ENCODE measurements at regions not wholly inside any gene's neighbourhood (a gene's known extent, or its start where the extent isn't known, plus 50 kb on each side); places are given as distances from the start of the nearest gene placed in this dataset.
"Not testable (repeated sequence)": the region's sequence is repeated elsewhere in the genome, so short reads cannot be mapped to it uniquely, and the experiment has no call there.

DNA sequence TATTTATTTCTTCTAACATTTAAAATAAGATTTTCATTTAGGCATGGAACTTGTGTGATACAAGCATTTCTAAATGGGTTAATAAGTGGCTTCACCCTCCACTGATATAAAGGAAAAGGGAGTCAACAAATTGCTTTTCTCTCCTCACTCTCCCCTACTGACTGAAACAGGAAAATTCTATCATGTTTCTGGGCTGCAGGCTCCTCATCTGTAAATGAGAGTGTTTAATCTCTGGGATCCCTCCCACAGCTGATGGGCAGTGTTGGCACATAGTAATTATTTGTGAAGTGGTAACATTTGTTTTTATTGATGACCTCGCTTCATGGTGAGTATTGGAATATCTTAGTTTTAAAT lies 69.8 kb upstream of the WARS2 start:
- Histone ChIP-seq H3K27ac (no peak overlapping the region), H3K4me1 (no peaks in the 10 kb centered on the region), H3K9me3 (no peaks in the 10 kb centered on the region), H3K4me3 (no peak overlapping the region), H3K36me3 (no peaks in the 10 kb centered on the region), H3K27me3 (no peaks in the 10 kb centered on the region)
- DNase-seq, result no peak
- TF ChIP-seq, protein P1, sequence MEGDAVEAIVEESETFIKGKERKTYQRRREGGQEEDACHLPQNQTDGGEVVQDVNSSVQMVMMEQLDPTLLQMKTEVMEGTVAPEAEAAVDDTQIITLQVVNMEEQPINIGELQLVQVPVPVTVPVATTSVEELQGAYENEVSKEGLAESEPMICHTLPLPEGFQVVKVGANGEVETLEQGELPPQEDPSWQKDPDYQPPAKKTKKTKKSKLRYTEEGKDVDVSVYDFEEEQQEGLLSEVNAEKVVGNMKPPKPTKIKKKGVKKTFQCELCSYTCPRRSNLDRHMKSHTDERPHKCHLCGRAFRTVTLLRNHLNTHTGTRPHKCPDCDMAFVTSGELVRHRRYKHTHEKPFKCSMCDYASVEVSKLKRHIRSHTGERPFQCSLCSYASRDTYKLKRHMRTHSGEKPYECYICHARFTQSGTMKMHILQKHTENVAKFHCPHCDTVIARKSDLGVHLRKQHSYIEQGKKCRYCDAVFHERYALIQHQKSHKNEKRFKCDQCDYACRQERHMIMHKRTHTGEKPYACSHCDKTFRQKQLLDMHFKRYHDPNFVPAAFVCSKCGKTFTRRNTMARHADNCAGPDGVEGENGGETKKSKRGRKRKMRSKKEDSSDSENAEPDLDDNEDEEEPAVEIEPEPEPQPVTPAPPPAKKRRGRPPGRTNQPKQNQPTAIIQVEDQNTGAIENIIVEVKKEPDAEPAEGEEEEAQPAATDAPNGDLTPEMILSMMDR (IDR thresholded peaks at IDR 0.05), result no peak
- TF ChIP-seq POLR2A (IDR thresholded peaks at IDR 0.05), result no peak
- intact Hi-C loops (cut with DNase I; ENCODE audit: low total_unique reads), result no loop called here

- DNase-seq; H3K27ac ChIP-seq; H3K4me3 ChIP-seq; H3K27me3 ChIP-seq; H3K4me1 ChIP-seq; H3K36me3 ChIP-seq; intact Hi-C loops (cut with DNase I; ENCODE audit: low total_unique reads); H3K9me3 ChIP-seq: not testable (repeated sequence)
Observed at GRCh38 chr1:119213213-119213612, 72.8 kb upstream of the WARS2 start.

DNA sequence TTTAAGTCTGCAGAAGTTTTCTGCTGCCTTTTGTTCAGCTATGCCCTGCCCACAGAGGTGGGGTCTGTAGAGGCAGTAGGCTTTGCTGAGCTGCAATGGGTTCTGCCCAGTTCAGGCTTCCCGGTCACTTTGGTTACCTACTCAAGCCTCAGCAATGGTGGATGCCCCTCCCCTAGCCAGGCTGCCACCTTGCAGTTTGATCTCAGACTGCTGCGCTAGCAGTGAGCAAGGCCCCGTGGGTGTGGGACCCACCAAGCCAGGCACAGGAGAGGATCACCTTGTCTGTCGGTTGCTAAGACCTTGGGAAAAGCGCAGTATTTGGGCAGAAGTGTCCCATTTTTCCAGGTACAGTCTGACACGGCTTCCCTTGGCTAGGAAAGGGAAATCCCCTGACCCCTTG lies 74.5 kb upstream of the WARS2 start:
- H3K36me3 ChIP-seq; H3K27ac ChIP-seq; H3K4me3 ChIP-seq; H3K9me3 ChIP-seq; intact Hi-C loops (cut with DNase I; ENCODE audit: low total_unique reads); H3K4me1 ChIP-seq; H3K27me3 ChIP-seq; DNase-seq: not testable (repeated sequence)

DNA sequence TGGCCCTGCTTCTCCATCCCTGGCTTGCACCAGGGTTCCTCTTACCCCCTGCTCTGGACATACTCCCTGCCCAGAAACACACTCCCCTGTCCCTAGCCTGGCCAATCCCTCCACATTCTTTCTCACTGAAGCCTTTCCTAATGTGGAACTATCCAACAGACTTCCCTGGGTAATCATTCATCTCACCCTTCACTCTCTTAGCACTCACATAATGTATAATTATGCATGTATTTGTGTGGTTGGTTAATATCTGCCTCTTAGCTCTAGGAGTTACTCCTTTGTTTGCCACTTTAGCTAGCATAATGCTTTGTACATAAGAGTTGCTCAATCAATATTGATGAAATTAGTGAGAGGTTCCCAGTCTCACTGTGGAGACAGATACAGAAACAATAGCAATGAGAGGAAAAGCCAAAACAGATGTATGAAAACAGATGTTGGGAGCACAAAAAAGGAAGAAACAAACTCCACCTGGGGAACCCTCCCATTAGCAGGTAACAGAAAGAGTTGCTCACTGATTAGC lies 76.9 kb upstream of the WARS2 start:
- no peaks in the 10 kb centered on the region for H3K36me3 ChIP-seq
- H3K4me3 ChIP-seq, result no peak overlapping the region
- no peaks in the 10 kb centered on the region for H3K9me3 ChIP-seq
- DNase-seq, result no peak
- intact Hi-C loops (cut with DNase I; ENCODE audit: low total_unique reads), result no loop called here
- H3K27me3 ChIP-seq, result no peaks in the 10 kb centered on the region
- TF ChIP-seq, protein P1 (IDR thresholded peaks at IDR 0.05), result no peak
- TF ChIP-seq POLR2A (IDR thresholded peaks at IDR 0.05), result no peak
- H3K27ac ChIP-seq, result no peak overlapping the region
- H3K4me1 ChIP-seq, result no peaks in the 10 kb centered on the region

DNA sequence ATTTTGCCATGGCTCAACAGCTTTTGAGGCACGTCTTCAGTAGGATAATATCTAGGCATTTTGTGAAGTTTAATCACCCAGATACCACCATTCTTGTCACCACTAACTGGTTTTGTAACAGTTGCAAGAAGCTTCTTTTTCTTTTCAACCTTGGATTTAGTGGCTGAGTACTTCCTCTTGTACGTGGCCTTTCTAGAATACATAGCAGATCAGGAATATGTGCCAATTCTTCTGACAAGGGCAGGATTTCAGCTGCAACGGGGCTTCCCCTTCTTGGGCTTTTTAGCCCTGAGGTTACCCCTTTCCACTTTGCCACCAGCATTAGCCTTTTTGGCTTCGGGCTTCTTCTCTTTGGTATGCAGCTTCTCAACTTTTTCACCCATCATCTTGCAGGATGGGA lies 79.3 kb upstream of the WARS2 start:
- Histone ChIP-seq H3K4me3 (no peak overlapping the region), H3K4me1 (no peaks in the 10 kb centered on the region), H3K27me3 (no peaks in the 10 kb centered on the region), H3K36me3 (no peaks in the 10 kb centered on the region), H3K27ac (no peak overlapping the region), H3K9me3 (no peaks in the 10 kb centered on the region)
- intact Hi-C loops (cut with DNase I; ENCODE audit: low total_unique reads), result no loop called here
- TF ChIP-seq POLR2A (IDR thresholded peaks at IDR 0.05), result no peak
- DNase-seq, result no peak

- intact Hi-C loops (cut with DNase I; ENCODE audit: low total_unique reads), result no loop called here
- H3K4me3 ChIP-seq, result no peak overlapping the region
- DNase-seq, result no peak
- no peaks in the 10 kb centered on the region for H3K4me1 ChIP-seq
- no peaks in the 10 kb centered on the region for H3K27me3 ChIP-seq
- TF ChIP-seq POLR2A (IDR thresholded peaks at IDR 0.05), result no peak
- no peaks in the 10 kb centered on the region for H3K9me3 ChIP-seq
- no peak overlapping the region for H3K27ac ChIP-seq
- H3K36me3 ChIP-seq, result no peaks in the 10 kb centered on the region
Observed at GRCh38 chr1:119220991-119221390, 80.5 kb upstream of the WARS2 start.

- Histone ChIP-seq H3K9me3 (no peaks in the 10 kb centered on the region), H3K27me3 (no peaks in the 10 kb centered on the region), H3K27ac (no peak overlapping the region), H3K36me3 (no peaks in the 10 kb centered on the region), H3K4me1 (no peaks in the 10 kb centered on the region), H3K4me3 (no peak overlapping the region)
- intact Hi-C loops (cut with DNase I; ENCODE audit: low total_unique reads), result no loop called here
- DNase-seq, result no peak
- no peak for TF ChIP-seq POLR2A (IDR thresholded peaks at IDR 0.05)
- TF ChIP-seq, protein P1 (IDR thresholded peaks at IDR 0.05), result no peak
Observed at GRCh38 chr1:119222271-119222670, 81.8 kb upstream of the WARS2 start.
